HG02970 (cell line): ENCODE measurements at regions not wholly inside any gene's neighbourhood (a gene's known extent, or its start where the extent isn't known, plus 50 kb on each side); places are given as distances from the start of the nearest gene placed in this dataset.
"Not testable (repeated sequence)": the region's sequence is repeated elsewhere in the genome, so short reads cannot be mapped to it uniquely, and the experiment has no call there.

Source experiments
- ATAC-seq: cut with Tn5 transposase; IDR thresholded peaks from one replicate; pipeline ENCODE4 v1.9.1; 2021; ENCODE audit warnings: mild to moderate bottlenecking, moderate library complexity, moderate number of reproducible peaks; ENCODE audit not compliant: unreplicated experiment, low FRiP score

- no peak for ATAC-seq
Observed at GRCh38 chr22:48825802-48826520, 1001.7 kb downstream of the BRD1 start.

GRCh38 chr22:48824712-48825651 lies 1002.7 kb downstream of the BRD1 start:
- ATAC-seq, result no peak

GRCh38 chr22:48823941-48824340 lies 1003.7 kb downstream of the BRD1 start:
- ATAC-seq, result no peak

GRCh38 chr22:48822278-48823233 lies 1005.1 kb downstream of the BRD1 start:
- no peak for ATAC-seq

GRCh38 chr22:48821727-48822126 lies 1005.9 kb downstream of the BRD1 start:
- ATAC-seq, result no peak

- ATAC-seq, result no peak
Observed at GRCh38 chr22:48821346-48821690, 1006.4 kb downstream of the BRD1 start.

GRCh38 chr22:48820481-48821345 lies 1007.0 kb downstream of the BRD1 start:
- ATAC-seq, result no peak

- no peak for ATAC-seq
Observed at GRCh38 chr22:48819961-48820360, 1007.7 kb downstream of the BRD1 start.

GRCh38 chr22:48819232-48819631 lies 1008.4 kb downstream of the BRD1 start:
- no peak for ATAC-seq

GRCh38 chr22:48817491-48817890 lies 1010.2 kb downstream of the BRD1 start:
- not testable (repeated sequence) for ATAC-seq

- ATAC-seq, result no peak
Observed at GRCh38 chr22:48811885-48812284, 1015.8 kb downstream of the BRD1 start.

- no peak for ATAC-seq
Observed at GRCh38 chr22:48808038-48808960, 1019.4 kb downstream of the BRD1 start.

GRCh38 chr22:48807155-48807554 lies 1020.5 kb downstream of the BRD1 start:
- no peak for ATAC-seq

- no peak for ATAC-seq
Observed at GRCh38 chr22:48806227-48806781, 1021.4 kb downstream of the BRD1 start.

GRCh38 chr22:48805516-48805915 lies 1022.2 kb downstream of the BRD1 start:
- no peak for ATAC-seq

- no peak for ATAC-seq
Observed at GRCh38 chr22:48804811-48805301, 1022.8 kb downstream of the BRD1 start.

- ATAC-seq, result no peak
Observed at GRCh38 chr22:48803948-48804810, 1023.5 kb downstream of the BRD1 start.
